HG02885 (cell line): ENCODE measurements at regions not wholly inside any gene's neighbourhood (a gene's known extent, or its start where the extent isn't known, plus 50 kb on each side); places are given as distances from the start of the nearest gene placed in this dataset.
A peak's percentile ranks its signal among the peaks of the same experiment; 100 is the strongest.

Experiments used
- ATAC-seq: cut with Tn5 transposase; IDR thresholded peaks from one replicate; pipeline ENCODE4 v1.9.1; 2021; ENCODE audit warnings: mild to moderate bottlenecking; ENCODE audit not compliant: unreplicated experiment, poor library complexity

DNA sequence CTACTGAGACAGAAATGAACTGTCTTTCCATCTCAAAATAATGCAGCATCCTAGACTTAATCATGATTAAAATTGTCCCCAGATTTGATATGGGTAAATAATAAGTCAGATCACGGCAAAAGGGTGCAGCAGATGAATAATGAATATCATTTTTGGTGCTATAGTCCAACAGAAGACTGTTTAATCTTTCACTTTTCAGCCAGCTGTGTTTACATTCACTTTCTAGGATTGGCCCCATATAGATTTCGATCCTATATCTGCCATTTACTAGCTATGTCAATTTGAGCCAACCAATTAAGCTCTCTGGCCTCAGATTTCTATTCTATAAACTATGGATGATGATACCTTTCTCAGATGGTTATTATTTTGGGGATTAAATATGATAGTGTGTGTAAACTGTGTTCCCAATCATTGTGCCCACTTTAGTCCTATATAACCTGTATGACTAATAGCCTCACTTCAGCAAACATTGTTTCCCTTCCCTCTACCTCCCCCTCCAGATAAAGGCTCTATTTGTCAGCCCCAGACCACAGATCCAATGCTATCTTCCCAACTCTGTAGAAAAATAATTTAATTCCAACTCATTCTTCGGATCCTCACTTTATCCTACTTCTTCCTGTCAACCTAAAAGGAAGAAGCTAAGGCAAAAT lies 53.6 kb upstream of the NT5E start:
- no peak for ATAC-seq

GRCh38 chr6:85395746-85396145 lies 54.1 kb upstream of the NT5E start:
- ATAC-seq = no peak

GRCh38 chr6:85394853-85395538 lies 54.9 kb upstream of the NT5E start:
- no peak for ATAC-seq

DNA sequence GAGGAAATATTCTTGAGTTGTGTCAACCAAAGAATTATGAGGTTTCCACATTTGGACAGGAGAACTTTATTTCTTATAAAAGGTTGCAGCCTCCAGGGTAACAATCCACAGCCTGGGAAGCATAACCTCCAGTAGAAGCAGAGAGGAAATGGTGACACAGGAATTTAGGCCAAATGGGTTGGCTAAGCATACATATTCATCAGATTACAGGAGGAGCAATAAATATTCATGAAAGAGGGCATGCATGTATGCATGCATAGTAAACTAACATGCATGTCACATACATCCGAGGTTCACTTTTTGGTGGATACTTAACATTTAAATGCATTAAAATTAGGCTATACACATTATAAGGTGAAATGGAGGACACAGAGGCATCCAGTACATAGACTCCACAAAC lies 55.7 kb upstream of the NT5E start:
- no peak for ATAC-seq

DNA sequence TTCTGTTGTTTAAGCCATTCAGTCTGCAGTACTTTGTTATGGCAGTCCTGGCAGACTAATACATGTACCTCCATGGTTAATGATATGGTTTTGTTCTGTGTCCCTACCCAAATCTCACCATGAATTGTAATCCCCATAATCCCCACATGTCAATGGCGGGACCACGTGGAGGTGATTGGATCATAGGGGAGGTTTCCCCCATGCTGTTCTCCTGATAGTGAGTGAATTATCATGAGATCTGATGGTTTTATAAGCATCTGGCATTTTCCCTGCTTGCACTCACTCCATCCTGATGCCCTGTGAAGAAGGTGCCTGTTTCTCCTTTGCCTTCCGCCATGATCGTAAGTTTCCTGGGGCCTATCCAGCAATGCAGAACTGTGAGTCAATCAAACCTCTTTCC lies 57.5 kb upstream of the NT5E start:
- ATAC-seq = no peak

DNA sequence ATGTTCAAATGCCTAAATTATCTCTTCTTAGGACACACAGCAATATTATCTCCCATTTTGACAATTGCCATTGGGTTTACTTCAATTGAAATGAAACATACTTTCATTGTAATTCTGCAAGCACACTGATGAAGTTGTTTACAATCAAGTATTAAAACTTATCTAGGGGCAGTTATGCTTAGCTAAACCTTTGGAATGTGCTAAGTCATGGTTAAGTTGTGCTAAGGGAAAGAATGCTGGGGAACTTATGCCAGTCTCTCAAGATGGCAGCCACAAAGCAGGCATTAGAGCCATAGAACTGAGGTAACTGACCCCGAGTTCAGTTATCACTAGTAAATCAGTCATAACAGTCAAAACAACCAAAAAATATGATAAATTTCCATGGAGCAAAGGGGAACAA lies 59.1 kb upstream of the NT5E start:
- ATAC-seq = no peak

GRCh38 chr6:85390105-85390728 lies 59.7 kb upstream of the NT5E start:
- ATAC-seq = no peak

- no peak for ATAC-seq
These were observed 60.6 kb upstream of the NT5E start for GRCh38 chr6:85389151-85389797.

GRCh38 chr6:85388531-85388930 lies 61.4 kb upstream of the NT5E start:
- ATAC-seq = no peak

- no peak for ATAC-seq
These were observed 64.1 kb upstream of the NT5E start for GRCh38 chr6:85385636-85386315.

GRCh38 chr6:85383042-85383441 lies 66.8 kb upstream of the NT5E start:
- no peak for ATAC-seq

- ATAC-seq = no peak
These were observed 67.3 kb upstream of the NT5E start for GRCh38 chr6:85382541-85382940.

DNA sequence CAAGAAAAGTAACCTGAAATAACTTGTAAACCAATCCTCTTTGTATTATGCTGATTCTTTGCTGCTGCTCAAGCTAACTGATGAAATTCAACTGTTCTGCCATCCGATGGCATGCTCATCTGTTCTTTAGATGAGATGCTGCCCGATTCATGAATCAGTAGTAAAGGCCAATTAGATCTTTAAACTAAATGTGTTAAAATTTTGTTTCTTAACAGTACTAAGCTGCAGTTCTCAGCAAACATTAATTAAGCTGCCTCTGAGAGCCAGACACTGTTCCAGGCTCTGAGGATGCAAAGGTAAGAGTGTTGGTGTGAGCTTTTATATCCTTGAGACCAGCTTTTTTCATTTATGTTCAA lies 77.0 kb upstream of the NT5E start:
- ATAC-seq = no peak

DNA sequence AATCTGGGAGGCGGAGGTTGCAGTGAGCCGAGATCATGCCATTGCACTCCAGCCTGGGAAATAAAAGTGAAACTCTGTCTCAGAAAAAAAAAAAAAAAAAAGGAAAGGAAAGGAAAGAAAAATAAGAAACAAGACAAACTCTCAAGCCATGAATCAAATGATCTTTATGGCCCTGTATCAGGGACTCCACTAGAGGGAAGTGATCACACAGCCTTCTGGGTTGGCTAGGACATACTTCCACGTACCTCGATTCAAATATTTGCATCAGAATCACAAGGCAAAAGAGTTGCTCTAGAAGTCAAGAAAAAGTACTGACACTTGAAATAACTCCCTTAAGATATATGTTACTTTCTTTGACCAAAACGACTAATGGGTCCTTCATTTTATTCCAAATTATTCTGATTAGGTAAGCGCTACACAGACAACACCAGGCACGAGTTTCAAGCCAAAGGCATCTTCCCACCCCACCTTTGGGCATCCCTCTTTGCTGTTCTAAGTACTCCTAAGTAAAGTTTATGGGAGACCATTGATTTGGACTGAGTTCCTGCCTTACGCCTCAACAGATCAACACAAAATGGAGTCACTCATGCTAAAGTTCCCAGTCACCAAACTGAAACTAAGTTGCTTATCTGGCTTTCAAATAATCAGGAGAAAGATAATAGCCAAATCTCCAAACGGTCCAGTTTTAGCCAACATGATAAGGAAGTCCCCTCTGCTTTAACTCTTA lies 77.5 kb upstream of the NT5E start:
- ATAC-seq = no peak

- ATAC-seq = no peak
These were observed 81.3 kb upstream of the NT5E start for GRCh38 chr6:85368631-85369030.

- peak; percentile 47 for ATAC-seq
These were observed 85.5 kb upstream of the NT5E start for GRCh38 chr6:85364344-85364743.

GRCh38 chr6:85363870-85364269 lies 86.0 kb upstream of the NT5E start:
- ATAC-seq = no peak

DNA sequence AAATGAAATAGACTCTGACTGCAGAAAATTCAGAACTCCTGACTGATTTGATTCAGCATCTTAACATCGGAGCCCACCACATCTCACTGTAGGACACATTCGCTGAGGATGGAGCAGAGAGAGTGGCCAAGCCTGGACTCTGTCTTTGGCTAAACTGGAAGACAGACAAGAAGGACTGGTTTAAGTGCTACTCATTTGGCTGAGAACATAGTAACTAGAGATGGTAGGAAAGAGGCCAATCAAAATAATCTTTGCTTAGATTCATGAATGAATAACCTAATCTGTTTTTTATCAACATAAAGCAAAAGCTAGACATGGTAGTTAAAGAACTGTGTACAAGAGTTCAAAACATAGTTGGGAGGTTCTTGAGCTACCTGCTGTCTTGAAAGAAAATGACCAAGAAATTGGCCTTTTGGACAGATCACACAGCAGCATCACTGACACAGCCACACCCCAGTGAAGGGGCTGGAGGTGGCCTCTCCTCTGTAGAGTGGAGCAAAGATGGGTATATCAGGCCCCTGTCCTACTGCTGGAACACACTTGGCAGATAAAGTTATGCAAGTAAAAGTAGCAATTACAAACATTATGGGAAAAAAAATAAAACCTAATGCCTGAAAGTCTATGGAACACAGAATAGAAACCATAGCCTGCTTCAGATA lies 87.1 kb upstream of the NT5E start:
- ATAC-seq = no peak

GRCh38 chr6:85361643-85362014 lies 88.3 kb upstream of the NT5E start:
- ATAC-seq = no peak
